ENCODE measurements at regions not wholly inside any gene's neighbourhood (a gene's known extent, or its start where the extent isn't known, plus 50 kb on each side); places are given as distances from the start of the nearest gene placed in this dataset.

GRCh38 chr6:40020166-40020565 is 85.9 kb upstream of the MOCS1 start:
- TF ChIP-seq CTCF (IDR thresholded peaks at IDR 0.05; ENCODE audit: control extremely low read depth, extremely low read depth), result no peak
- H3K4me1 ChIP-seq (ENCODE audit: control insufficient read depth in 5 of 5, insufficient read depth in 5 of 5, low read length in 5 of 5), result no peaks in the 10 kb centered on the region
- H3K27ac ChIP-seq (ENCODE audit: low read depth in 1 of 2, low read length in 1 of 2), result no peak overlapping the region
- peaks cover 0 to 15% (median 2%) of the 10 kb centered on the region in 4 donors for H3K9me3 ChIP-seq (ENCODE audit: control insufficient read depth in 4 of 4, insufficient read depth in 3 of 4, low read length in 3 of 4)
- no peaks in the 10 kb centered on the region for H3K27me3 ChIP-seq (ENCODE audit: control insufficient read depth in 3 of 3, insufficient read depth in 3 of 3, low read length in 2 of 3)
- H3K36me3 ChIP-seq (ENCODE audit: control insufficient read depth in 4 of 4, insufficient read depth in 4 of 4, low read length in 4 of 4), result no peaks in the 10 kb centered on the region
- DNase-seq (no peak), ATAC-seq (ENCODE audit: insufficient read depth, low FRiP score) (no peak)
- no peak overlapping the region for H3K9ac ChIP-seq (ENCODE audit: insufficient read depth in 1 of 2, low read length in 2 of 2)
- H3K4me3 ChIP-seq, result no peak overlapping the region

GRCh38 chr6:40015530-40015929 is 81.3 kb upstream of the MOCS1 start:
- no peaks in the 10 kb centered on the region for H3K4me1 ChIP-seq (ENCODE audit: control insufficient read depth in 5 of 5, insufficient read depth in 5 of 5, low read length in 5 of 5)
- H3K36me3 ChIP-seq (ENCODE audit: control insufficient read depth in 4 of 4, insufficient read depth in 4 of 4, low read length in 4 of 4), result no peaks in the 10 kb centered on the region
- H3K4me3 ChIP-seq, result no peak overlapping the region
- no peaks in the 10 kb centered on the region for H3K27me3 ChIP-seq (ENCODE audit: control insufficient read depth in 3 of 3, insufficient read depth in 3 of 3, low read length in 2 of 3)
- H3K9me3 ChIP-seq (ENCODE audit: control insufficient read depth in 4 of 4, insufficient read depth in 3 of 4, low read length in 3 of 4), result peaks cover 0 to 15% (median 2%) of the 10 kb centered on the region in 4 donors
- no peak for ATAC-seq (ENCODE audit: insufficient read depth, low FRiP score)
- H3K27ac ChIP-seq (ENCODE audit: low read depth in 1 of 2, low read length in 1 of 2), result no peak overlapping the region
- H3K9ac ChIP-seq (ENCODE audit: insufficient read depth in 1 of 2, low read length in 2 of 2), result no peak overlapping the region
- TF ChIP-seq CTCF (IDR thresholded peaks at IDR 0.05; ENCODE audit: control extremely low read depth, extremely low read depth), result no peak
- 95% methylated on average over 1 of the region's 1 CpG for WGBS, 2 donors
- no peak for DNase-seq

GRCh38 chr6:40011844-40012243 is 77.6 kb upstream of the MOCS1 start:
- H3K27ac ChIP-seq (ENCODE audit: low read depth in 1 of 2, low read length in 1 of 2), result no peak overlapping the region
- H3K4me3 ChIP-seq, result no peak overlapping the region
- TF ChIP-seq CTCF (IDR thresholded peaks at IDR 0.05; ENCODE audit: control extremely low read depth, extremely low read depth), result no peak
- no peak overlapping the region for H3K9ac ChIP-seq (ENCODE audit: insufficient read depth in 1 of 2, low read length in 2 of 2)
- DNase-seq (no peak), ATAC-seq (ENCODE audit: insufficient read depth, low FRiP score) (no peak)
- 85 to 92% methylated on average over 4 of the region's 4 CpGs for WGBS, 2 donors
- H3K9me3 ChIP-seq (ENCODE audit: control insufficient read depth in 4 of 4, insufficient read depth in 3 of 4, low read length in 3 of 4), result peaks cover 0 to 4% (median 1%) of the 10 kb centered on the region in 4 donors
- H3K27me3 ChIP-seq (ENCODE audit: control insufficient read depth in 3 of 3, insufficient read depth in 3 of 3, low read length in 2 of 3), result no peaks in the 10 kb centered on the region
- H3K4me1 ChIP-seq (ENCODE audit: control insufficient read depth in 5 of 5, insufficient read depth in 5 of 5, low read length in 5 of 5), result no peaks in the 10 kb centered on the region
- H3K36me3 ChIP-seq (ENCODE audit: control insufficient read depth in 4 of 4, insufficient read depth in 4 of 4, low read length in 4 of 4), result no peaks in the 10 kb centered on the region

- H3K9me3 ChIP-seq (ENCODE audit: control insufficient read depth in 4 of 4, insufficient read depth in 3 of 4, low read length in 3 of 4), result peaks cover 0 to 19% (median 6%) of the 10 kb centered on the region in 4 donors
- H3K9ac ChIP-seq (ENCODE audit: insufficient read depth in 1 of 2, low read length in 2 of 2), result no peak overlapping the region
- H3K27ac ChIP-seq (ENCODE audit: low read depth in 1 of 2, low read length in 1 of 2), result no peak overlapping the region
- no peak overlapping the region for H3K4me3 ChIP-seq
- no peaks in the 10 kb centered on the region for H3K4me1 ChIP-seq (ENCODE audit: control insufficient read depth in 5 of 5, insufficient read depth in 5 of 5, low read length in 5 of 5)
- DNase-seq (no peak), ATAC-seq (ENCODE audit: insufficient read depth, low FRiP score) (no peak)
- TF ChIP-seq CTCF (IDR thresholded peaks at IDR 0.05; ENCODE audit: control extremely low read depth, extremely low read depth), result no peak
- 75 to 80% methylated on average over 4 of the region's 4 CpGs for WGBS, 2 donors
- no peaks in the 10 kb centered on the region for H3K27me3 ChIP-seq (ENCODE audit: control insufficient read depth in 3 of 3, insufficient read depth in 3 of 3, low read length in 2 of 3)
- H3K36me3 ChIP-seq (ENCODE audit: control insufficient read depth in 4 of 4, insufficient read depth in 4 of 4, low read length in 4 of 4), result no peaks in the 10 kb centered on the region
Observed at GRCh38 chr6:40000964-40001515, 66.8 kb upstream of the MOCS1 start.
